ENCODE measurements at regions not wholly inside any gene's neighbourhood (a gene's known extent, or its start where the extent isn't known, plus 50 kb on each side); places are given as distances from the start of the nearest gene placed in this dataset.

- TF ChIP-seq CTCF (IDR thresholded peaks at IDR 0.05; ENCODE audit: low read depth, low read length, missing control alignments): no peak
Observed at GRCh38 chr7:136527554-136527953, 340.9 kb upstream of the CHRM2 start.

GRCh38 chr7:136526408-136527105, 341.9 kb upstream of the CHRM2 start:
- no peak for TF ChIP-seq CTCF (IDR thresholded peaks at IDR 0.05; ENCODE audit: low read depth, low read length, missing control alignments)
- DNase-seq (ENCODE audit: extremely low read depth, low read depth): no peak
- H3K4me3 ChIP-seq (replicated peaks; ENCODE audit: low read depth, low read length): no peak overlapping the region

More at GRCh38 chr7:136527554-136527953, 340.9 kb upstream of the CHRM2 start:
- H3K4me3 ChIP-seq (replicated peaks; ENCODE audit: low read depth, low read length): no peak overlapping the region
- DNase-seq (ENCODE audit: extremely low read depth, low read depth): no peak

GRCh38 chr7:136523571-136523970, 344.9 kb upstream of the CHRM2 start:
- no peak for TF ChIP-seq CTCF (IDR thresholded peaks at IDR 0.05; ENCODE audit: low read depth, low read length, missing control alignments)
- DNase-seq (ENCODE audit: extremely low read depth, low read depth): no peak
- no peak overlapping the region for H3K4me3 ChIP-seq (replicated peaks; ENCODE audit: low read depth, low read length)

- H3K4me3 ChIP-seq (replicated peaks; ENCODE audit: low read depth, low read length): no peak overlapping the region
- no peak for DNase-seq (ENCODE audit: extremely low read depth, low read depth)
- TF ChIP-seq CTCF (IDR thresholded peaks at IDR 0.05; ENCODE audit: low read depth, low read length, missing control alignments): no peak
Observed at GRCh38 chr7:136517971-136518370, 350.5 kb upstream of the CHRM2 start.

GRCh38 chr7:136514776-136515175, 353.7 kb upstream of the CHRM2 start:
- no peak for DNase-seq (ENCODE audit: extremely low read depth, low read depth)
- no peak overlapping the region for H3K4me3 ChIP-seq (replicated peaks; ENCODE audit: low read depth, low read length)
- TF ChIP-seq CTCF (IDR thresholded peaks at IDR 0.05; ENCODE audit: low read depth, low read length, missing control alignments): no peak

- no peak overlapping the region for H3K4me3 ChIP-seq (replicated peaks; ENCODE audit: low read depth, low read length)
- no peak for DNase-seq (ENCODE audit: extremely low read depth, low read depth)
- TF ChIP-seq CTCF (IDR thresholded peaks at IDR 0.05; ENCODE audit: low read depth, low read length, missing control alignments): no peak
Observed at GRCh38 chr7:136513744-136514143, 354.7 kb upstream of the CHRM2 start.

GRCh38 chr7:136509466-136509865, 359.0 kb upstream of the CHRM2 start:
- no peak overlapping the region for H3K4me3 ChIP-seq (replicated peaks; ENCODE audit: low read depth, low read length)
- TF ChIP-seq CTCF (IDR thresholded peaks at IDR 0.05; ENCODE audit: low read depth, low read length, missing control alignments): no peak
- DNase-seq (ENCODE audit: extremely low read depth, low read depth): no peak

Data from HFF-Myc (cell line).